ENCODE measurements at regions not wholly inside any gene's neighbourhood (a gene's known extent, or its start where the extent isn't known, plus 50 kb on each side); places are given as distances from the start of the nearest gene placed in this dataset.

GRCh38 chr9:16316456-16316855 lies 554.0 kb downstream of the BNC2 start:
- TF ChIP-seq, protein P1, sequence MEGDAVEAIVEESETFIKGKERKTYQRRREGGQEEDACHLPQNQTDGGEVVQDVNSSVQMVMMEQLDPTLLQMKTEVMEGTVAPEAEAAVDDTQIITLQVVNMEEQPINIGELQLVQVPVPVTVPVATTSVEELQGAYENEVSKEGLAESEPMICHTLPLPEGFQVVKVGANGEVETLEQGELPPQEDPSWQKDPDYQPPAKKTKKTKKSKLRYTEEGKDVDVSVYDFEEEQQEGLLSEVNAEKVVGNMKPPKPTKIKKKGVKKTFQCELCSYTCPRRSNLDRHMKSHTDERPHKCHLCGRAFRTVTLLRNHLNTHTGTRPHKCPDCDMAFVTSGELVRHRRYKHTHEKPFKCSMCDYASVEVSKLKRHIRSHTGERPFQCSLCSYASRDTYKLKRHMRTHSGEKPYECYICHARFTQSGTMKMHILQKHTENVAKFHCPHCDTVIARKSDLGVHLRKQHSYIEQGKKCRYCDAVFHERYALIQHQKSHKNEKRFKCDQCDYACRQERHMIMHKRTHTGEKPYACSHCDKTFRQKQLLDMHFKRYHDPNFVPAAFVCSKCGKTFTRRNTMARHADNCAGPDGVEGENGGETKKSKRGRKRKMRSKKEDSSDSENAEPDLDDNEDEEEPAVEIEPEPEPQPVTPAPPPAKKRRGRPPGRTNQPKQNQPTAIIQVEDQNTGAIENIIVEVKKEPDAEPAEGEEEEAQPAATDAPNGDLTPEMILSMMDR (IDR thresholded peaks at IDR 0.05), result no peak
- no peaks in the 10 kb centered on the region for H3K36me3 ChIP-seq

GRCh38 chr9:16316911-16317817 lies 553.3 kb downstream of the BNC2 start:
- H3K4me3 ChIP-seq, result no peak overlapping the region
- no peaks in the 10 kb centered on the region for H3K27me3 ChIP-seq
- DNase-seq (ENCODE audit: low spot score), result peak; percentile 40
- H3K27ac ChIP-seq, result no peak overlapping the region
- H3K4me1 ChIP-seq, result peaks cover 0 to 5% of the 10 kb centered on the region in 2 donors
- TF ChIP-seq, protein P1 (IDR thresholded peaks at IDR 0.05), result no peak
- H3K36me3 ChIP-seq, result no peaks in the 10 kb centered on the region
- H3K9me3 ChIP-seq, result no peaks in the 10 kb centered on the region

More at GRCh38 chr9:16316456-16316855, 554.0 kb downstream of the BNC2 start:
- H3K27ac ChIP-seq, result no peak overlapping the region
- H3K27me3 ChIP-seq, result no peaks in the 10 kb centered on the region
- peaks cover 0 to 1% of the 10 kb centered on the region in 2 donors for H3K4me1 ChIP-seq
- no peak overlapping the region for H3K4me3 ChIP-seq
- DNase-seq (ENCODE audit: low spot score), result peak; percentile 48
- no peaks in the 10 kb centered on the region for H3K9me3 ChIP-seq

DNA sequence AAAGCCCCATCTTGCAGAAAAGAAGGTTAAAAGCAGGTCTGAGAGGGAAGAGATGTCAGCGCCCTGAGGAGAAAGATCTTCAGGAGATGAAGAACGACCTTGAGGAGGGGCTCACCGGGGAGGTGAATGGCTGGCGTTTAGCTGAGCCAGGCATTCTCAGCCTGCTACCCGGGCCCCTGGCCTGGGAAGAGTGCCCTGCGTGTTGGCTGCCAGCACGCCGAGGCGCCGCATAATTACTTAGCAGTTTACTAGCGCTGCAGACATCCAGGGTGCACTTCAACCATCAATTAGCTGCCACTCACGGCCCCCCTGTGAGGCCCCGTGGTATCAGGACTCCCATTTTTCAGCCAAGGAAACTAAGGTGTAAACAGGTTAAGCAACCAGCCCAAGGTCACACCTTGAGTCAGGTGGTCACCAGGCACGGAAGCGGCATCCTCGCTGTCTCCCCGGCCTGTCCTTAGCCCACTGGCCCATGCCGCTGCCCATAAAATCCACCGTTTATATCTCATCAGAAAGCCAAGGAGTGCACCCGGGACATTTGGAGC lies 551.9 kb downstream of the BNC2 start:
- Histone ChIP-seq H3K27me3 (no peaks in the 10 kb centered on the region), H3K4me3 (no peak overlapping the region), H3K9me3 (no peaks in the 10 kb centered on the region), H3K4me1 (peaks cover 0 to 5% of the 10 kb centered on the region in 2 donors), H3K27ac (no peak overlapping the region), H3K36me3 (no peaks in the 10 kb centered on the region)
- TF ChIP-seq, protein P1 (IDR thresholded peaks at IDR 0.05), result no peak
- DNase-seq (ENCODE audit: low spot score), result peak; percentile 56

- Histone ChIP-seq H3K4me3 (no peak overlapping the region), H3K27me3 (no peaks in the 10 kb centered on the region), H3K9me3 (no peaks in the 10 kb centered on the region), H3K36me3 (no peaks in the 10 kb centered on the region), H3K4me1 (peaks cover 0 to 5% of the 10 kb centered on the region in 2 donors), H3K27ac (no peak overlapping the region)
- peak; percentile 51 for DNase-seq (ENCODE audit: low spot score)
- TF ChIP-seq, protein P1 (IDR thresholded peaks at IDR 0.05), result no peak
Measured at GRCh38 chr9:16319646-16320045, 550.8 kb downstream of the BNC2 start.

- H3K4me3 ChIP-seq, result no peak overlapping the region
- peak; percentile 52 for DNase-seq (ENCODE audit: low spot score)
- H3K36me3 ChIP-seq, result no peaks in the 10 kb centered on the region
- TF ChIP-seq, protein P1 (IDR thresholded peaks at IDR 0.05), result no peak
- no peaks in the 10 kb centered on the region for H3K27me3 ChIP-seq
- no peak overlapping the region for H3K27ac ChIP-seq
- H3K4me1 ChIP-seq, result peaks cover 0 to 5% of the 10 kb centered on the region in 2 donors
- no peaks in the 10 kb centered on the region for H3K9me3 ChIP-seq
Measured at GRCh38 chr9:16320338-16320902, 550.0 kb downstream of the BNC2 start.

Data from right atrium auricular region (tissue), 2 donors.